ENCODE measurements at regions not wholly inside any gene's neighbourhood (a gene's known extent, or its start where the extent isn't known, plus 50 kb on each side); places are given as distances from the start of the nearest gene placed in this dataset.
A peak's percentile ranks its signal among the peaks of the same experiment; 100 is the strongest.

- Histone ChIP-seq H2AFZ (ENCODE audit: low read length) (no peak overlapping the region), H3K9me3 (replicated peaks; ENCODE audit: insufficient read depth, low read length) (no peaks in the 10 kb centered on the region), H3F3A (ENCODE audit: insufficient read depth, low read length) (no peaks in the 10 kb centered on the region), H3K4me2 (ENCODE audit: low read depth, low read length) (peak overlapping the region; percentile 63; the same call in 1 of the 2 replicates), H3K27me3 (replicated peaks; ENCODE audit: insufficient read depth, low read length) (no peaks in the 10 kb centered on the region), H3K4me1 (ENCODE audit: low read length) (peaks cover 10% of the 10 kb centered on the region; the same call in 1 of the 2 replicates), H3K9ac (ENCODE audit: low read length) (peak overlapping the region; percentile 70; the same call in 1 of the 2 replicates), H3K79me2 (ENCODE audit: low read length) (peaks cover 48% of the 10 kb centered on the region), H3K9me2 (replicated peaks; ENCODE audit: insufficient read depth, low read length) (no peaks in the 10 kb centered on the region), H3K4me3 (ENCODE audit: low read length) (peak overlapping the region; percentile 78), H4K20me1 (ENCODE audit: insufficient read depth, low read length) (no peaks in the 10 kb centered on the region), H3K36me3 (replicated peaks; ENCODE audit: insufficient read depth, low read length) (no peaks in the 10 kb centered on the region), H3K27ac (ENCODE audit: low read length) (no peak overlapping the region)
- no peak for DNase-seq
- TF ChIP-seq EZH2 (optimal IDR thresholded peaks at IDR 0.05; ENCODE audit: low read depth, low read length), result no peak
Measured at GRCh38 chr12:94872007-94872653, 131.4 kb downstream of the NDUFA12 start.

DNA sequence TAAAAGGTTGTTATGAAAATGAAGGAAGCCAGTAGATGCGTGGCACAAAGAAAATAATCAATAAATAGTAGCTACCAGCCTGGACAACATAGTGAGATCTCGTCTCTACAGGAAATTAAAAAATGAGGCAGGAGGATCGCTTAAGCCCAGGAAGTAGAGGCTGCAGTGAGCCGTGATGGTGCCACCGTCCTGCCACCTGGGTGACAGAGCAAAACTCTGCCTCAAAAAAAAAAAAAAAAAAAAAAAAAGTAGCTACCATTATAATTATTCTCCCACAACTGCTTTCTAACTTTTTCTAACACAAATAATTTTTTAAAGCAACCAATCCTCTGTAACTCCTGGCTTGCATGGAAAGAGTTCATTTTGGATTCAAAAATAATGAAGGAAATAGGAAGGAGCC lies 133.0 kb downstream of the NDUFA12 start:
- Histone ChIP-seq H3K4me2 (ENCODE audit: low read depth, low read length) (no peak overlapping the region), H3F3A (ENCODE audit: insufficient read depth, low read length) (no peaks in the 10 kb centered on the region), H3K9ac (ENCODE audit: low read length) (no peak overlapping the region), H4K20me1 (ENCODE audit: insufficient read depth, low read length) (no peaks in the 10 kb centered on the region), H3K4me3 (ENCODE audit: low read length) (no peak overlapping the region), H3K36me3 (replicated peaks; ENCODE audit: insufficient read depth, low read length) (no peaks in the 10 kb centered on the region), H2AFZ (ENCODE audit: low read length) (no peak overlapping the region), H3K27ac (ENCODE audit: low read length) (no peak overlapping the region), H3K9me2 (replicated peaks; ENCODE audit: insufficient read depth, low read length) (no peaks in the 10 kb centered on the region), H3K4me1 (ENCODE audit: low read length) (peaks cover 10% of the 10 kb centered on the region; the same call in 1 of the 2 replicates), H3K27me3 (replicated peaks; ENCODE audit: insufficient read depth, low read length) (no peaks in the 10 kb centered on the region), H3K79me2 (ENCODE audit: low read length) (peaks cover 59% of the 10 kb centered on the region), H3K9me3 (replicated peaks; ENCODE audit: insufficient read depth, low read length) (no peaks in the 10 kb centered on the region)
- DNase-seq, result no peak
- TF ChIP-seq CTCF (IDR thresholded peaks at IDR 0.05; ENCODE audit: low read length) (no peak), EZH2phosphoT487 (IDR thresholded peaks at IDR 0.05; ENCODE audit: low read length) (no peak), EZH2 (optimal IDR thresholded peaks at IDR 0.05; ENCODE audit: low read depth, low read length) (no peak)

DNA sequence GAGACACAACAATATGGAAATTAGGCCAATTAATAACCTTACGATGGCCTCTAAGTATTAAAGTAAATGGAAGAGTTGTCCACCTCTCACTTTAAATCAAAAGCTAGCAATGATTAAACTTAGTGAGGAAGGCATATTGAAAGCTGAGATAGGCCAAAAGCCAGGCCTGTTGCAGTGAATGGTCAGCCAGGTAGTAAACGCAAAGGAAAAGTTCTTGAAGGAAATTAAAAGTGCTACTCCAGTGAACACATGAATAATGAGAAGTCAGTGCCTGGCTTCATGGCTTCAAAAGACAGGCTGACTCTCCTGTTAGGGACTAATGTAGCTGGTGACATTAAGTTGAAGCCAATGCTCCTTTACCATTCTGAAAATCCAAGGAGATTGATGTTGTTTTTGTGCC lies 135.3 kb downstream of the NDUFA12 start:
- Histone ChIP-seq H3K4me2 (ENCODE audit: low read depth, low read length) (no peak overlapping the region), H3K27me3 (replicated peaks; ENCODE audit: insufficient read depth, low read length) (no peaks in the 10 kb centered on the region), H2AFZ (ENCODE audit: low read length) (no peak overlapping the region), H3K9me2 (replicated peaks; ENCODE audit: insufficient read depth, low read length) (no peaks in the 10 kb centered on the region), H3K27ac (ENCODE audit: low read length) (no peak overlapping the region), H3K79me2 (ENCODE audit: low read length) (peaks cover 77% of the 10 kb centered on the region), H3K4me1 (ENCODE audit: low read length) (0 out of 2 replicates have a peak, but pooled peaks cover 7% of the 10 kb centered on the region), H3K9me3 (replicated peaks; ENCODE audit: insufficient read depth, low read length) (no peaks in the 10 kb centered on the region), H4K20me1 (ENCODE audit: insufficient read depth, low read length) (no peaks in the 10 kb centered on the region), H3K4me3 (ENCODE audit: low read length) (no peak overlapping the region), H3K9ac (ENCODE audit: low read length) (no peak overlapping the region), H3F3A (ENCODE audit: insufficient read depth, low read length) (no peaks in the 10 kb centered on the region), H3K36me3 (replicated peaks; ENCODE audit: insufficient read depth, low read length) (no peaks in the 10 kb centered on the region)
- TF ChIP-seq EZH2 (optimal IDR thresholded peaks at IDR 0.05; ENCODE audit: low read depth, low read length), result no peak
- no peak for TF ChIP-seq EZH2phosphoT487 (IDR thresholded peaks at IDR 0.05; ENCODE audit: low read length)
- TF ChIP-seq CTCF (IDR thresholded peaks at IDR 0.05; ENCODE audit: low read length), result no peak
- DNase-seq, result no peak
